Upper lobe of left lung (tissue), 6 donors: ENCODE measurements at regions not wholly inside any gene's neighbourhood (a gene's known extent, or its start where the extent isn't known, plus 50 kb on each side); places are given as distances from the start of the nearest gene placed in this dataset.
"Not testable (repeated sequence)": the region's sequence is repeated elsewhere in the genome, so short reads cannot be mapped to it uniquely, and the experiment has no call there.

ENCODE experiments used
- ATAC-seq, 2 donors: fragments of 200-7000 bp; cut with Tn5 transposase; one replicate each; pipeline ENCODE4 v1.9.1; 2022; ENCODE audit warnings: mild to moderate bottlenecking in 2 of 2, moderate library complexity in 2 of 2; ENCODE audit not compliant: low FRiP score in 2 of 2
- DNase-seq, 2 donors: peaks; one replicate each; pipeline ENCODE4 v3.0.0-alpha.2; 2019 to 2020
- H3K27ac ChIP-seq, 4 donors: fragments of 200-600 bp; sonication (generic); one replicate each; pipeline ENCODE4 v1.5.1; 2016 to 2019
- H3K27me3 ChIP-seq, 4 donors: fragments of 200-600 bp; sonication (generic); one replicate each; pipeline ENCODE4 v1.5.1; 2017 to 2019
- H3K36me3 ChIP-seq, 4 donors: fragments of 200-600 bp; sonication (generic); one replicate each; pipeline ENCODE4 v1.5.1; 2016 to 2019
- H3K4me1 ChIP-seq, 4 donors: fragments of 200-600 bp; sonication (generic); one replicate each; pipeline ENCODE4 v1.5.1; 2018 to 2019
- H3K4me3 ChIP-seq, 4 donors: fragments of 200-600 bp; sonication (generic); one replicate each; pipeline ENCODE4 v1.5.1; 2017 to 2019; ENCODE audit warnings: mild to moderate bottlenecking in 2 of 4, moderate library complexity in 1 of 4
- H3K9me3 ChIP-seq, 4 donors: fragments of 200-600 bp; sonication (generic); one replicate each; pipeline ENCODE4 v1.5.1; 2018 to 2019
- CTCF ChIP-seq, 6 experiments: fragments of 450-650 bp in 4 of 6; fragments of 200-600 bp in 2 of 6; sonication (generic) in 2 of 6; IDR thresholded peaks; one replicate each; pipeline ENCODE4 v1.5.1; 2016 to 2019; ENCODE audit warnings: antibody characterized with exemption in 6 of 6
- EP300 ChIP-seq, 4 donors: sonication (generic); formaldehyde crosslinking; IDR thresholded peaks; one replicate each; pipeline ENCODE4 v1.5.1; 2017; ENCODE audit warnings: antibody characterized with exemption in 4 of 4, control low read depth in 2 of 4
- POLR2A ChIP-seq, 4 donors: fragments of 450-650 bp; IDR thresholded peaks; one replicate each; pipeline ENCODE4 v1.5.1; 2016 to 2017; ENCODE audit warnings: antibody characterized with exemption in 4 of 4, mild to moderate bottlenecking in 2 of 4
- POLR2AphosphoS5 ChIP-seq, 2 donors: sonication (generic); formaldehyde crosslinking; IDR thresholded peaks; one replicate each; pipeline ENCODE4 v1.5.1; 2017; ENCODE audit warnings: antibody characterized with exemption in 2 of 2
- WGBS, 2 donors: methylation state at CpG; one replicate each; pipeline ENCODE4 v1.1.5; 2017 to 2018; 5-methylcytosine and 5-hydroxymethylcytosine counted together
- donor health status: DM: no; HTN: no; CAD: no; lungs with moderate emphysema.
- donor health status: DM: no; HTN: yes; CAD: no; lungs with severe emphysema.

GRCh38 chr2:215856080-215856479 lies 157.3 kb downstream of the MREG start:
- ATAC-seq (no peak), DNase-seq (no peak)
- H3K27ac ChIP-seq, result no peak overlapping the region
- no peaks in the 10 kb centered on the region for H3K4me1 ChIP-seq
- TF ChIP-seq POLR2A (IDR thresholded peaks at IDR 0.05) (no peak), EP300 (IDR thresholded peaks at IDR 0.05) (no peak), CTCF (IDR thresholded peaks at IDR 0.05) (no peak)
- H3K9me3 ChIP-seq, result no peaks in the 10 kb centered on the region
- no peak overlapping the region for H3K4me3 ChIP-seq
- 60 to 68% methylated on average over 2 of the region's 2 CpGs for WGBS, 2 donors
- no peaks in the 10 kb centered on the region for H3K36me3 ChIP-seq
- no peaks in the 10 kb centered on the region for H3K27me3 ChIP-seq

- H3K27me3 ChIP-seq, H3K9me3 ChIP-seq, DNase-seq, H3K36me3 ChIP-seq, H3K4me1 ChIP-seq, H3K4me3 ChIP-seq, ATAC-seq, H3K27ac ChIP-seq: not testable (repeated sequence)
- 75 to 76% methylated on average over 1 of the region's 1 CpG for WGBS, 2 donors
These were observed 158.0 kb downstream of the MREG start for GRCh38 chr2:215855308-215855707.

GRCh38 chr2:215854008-215854407 lies 159.3 kb downstream of the MREG start:
- WGBS, 2 donors, result 72 to 88% methylated on average over 2 of the region's 2 CpGs
- ATAC-seq (no peak), DNase-seq (no peak)
- Histone ChIP-seq H3K4me1 (peaks cover 0 to 4% (median 0%) of the 10 kb centered on the region in 4 donors), H3K4me3 (no peak overlapping the region), H3K9me3 (no peaks in the 10 kb centered on the region), H3K36me3 (no peaks in the 10 kb centered on the region), H3K27ac (no peak overlapping the region), H3K27me3 (no peaks in the 10 kb centered on the region)
- TF ChIP-seq POLR2A (IDR thresholded peaks at IDR 0.05) (no peak), POLR2AphosphoS5 (IDR thresholded peaks at IDR 0.05) (no peak), EP300 (IDR thresholded peaks at IDR 0.05) (no peak), CTCF (IDR thresholded peaks at IDR 0.05) (no peak)

GRCh38 chr2:215851696-215852095 lies 161.7 kb downstream of the MREG start:
- no peaks in the 10 kb centered on the region for H3K27me3 ChIP-seq
- no peak overlapping the region for H3K27ac ChIP-seq
- DNase-seq (no peak), ATAC-seq (no peak)
- H3K4me3 ChIP-seq, result no peak overlapping the region
- TF ChIP-seq POLR2A (IDR thresholded peaks at IDR 0.05) (no peak), CTCF (IDR thresholded peaks at IDR 0.05) (no peak), POLR2AphosphoS5 (IDR thresholded peaks at IDR 0.05) (no peak), EP300 (IDR thresholded peaks at IDR 0.05) (no peak)
- peaks cover 0 to 4% (median 0%) of the 10 kb centered on the region in 4 donors for H3K4me1 ChIP-seq
- no peaks in the 10 kb centered on the region for H3K9me3 ChIP-seq
- H3K36me3 ChIP-seq, result no peaks in the 10 kb centered on the region

- Histone ChIP-seq H3K27ac (no peak overlapping the region), H3K4me3 (no peak overlapping the region), H3K36me3 (no peaks in the 10 kb centered on the region), H3K4me1 (peaks cover 0 to 4% (median 0%) of the 10 kb centered on the region in 4 donors), H3K27me3 (no peaks in the 10 kb centered on the region), H3K9me3 (no peaks in the 10 kb centered on the region)
- DNase-seq (no peak), ATAC-seq (peak in 1 of 2 donors; percentile 53)
- 59 to 60% methylated on average over 2 of the region's 2 CpGs for WGBS, 2 donors
- TF ChIP-seq EP300 (IDR thresholded peaks at IDR 0.05), result no peak
- no peak for TF ChIP-seq POLR2A (IDR thresholded peaks at IDR 0.05)
- TF ChIP-seq CTCF (IDR thresholded peaks at IDR 0.05), result no peak
- TF ChIP-seq POLR2AphosphoS5 (IDR thresholded peaks at IDR 0.05), result no peak
These were observed 162.3 kb downstream of the MREG start for GRCh38 chr2:215851082-215851481.
